GM13977 (cell line): ENCODE measurements at regions not wholly inside any gene's neighbourhood (a gene's known extent, or its start where the extent isn't known, plus 50 kb on each side); places are given as distances from the start of the nearest gene placed in this dataset.

ENCODE experiments used
- DNase-seq: peaks from one replicate; pipeline ENCODE4 v3.0.0; 2012; ENCODE audit warnings: low spot score
- CTCF ChIP-seq: IDR thresholded peaks from 2 replicates; pipeline ENCODE4 v1.5.1; 2012; ENCODE audit warnings: mild to moderate bottlenecking, control low read depth; ENCODE audit not compliant: insufficient read depth; ENCODE audit errors: extremely low read depth, missing control alignments
- in situ Hi-C: fragments of 300-500 bp; cut with MboI; formaldehyde crosslinking; loops from one replicate; pipeline ENCODE4 v1.12.0; 2022; ENCODE audit warnings: low sequenced_read_pairs, low pct_unique_long_range_greater_than_20kb, mixed read lengths, inconsistent platforms; ENCODE audit not compliant: unreplicated experiment

DNA sequence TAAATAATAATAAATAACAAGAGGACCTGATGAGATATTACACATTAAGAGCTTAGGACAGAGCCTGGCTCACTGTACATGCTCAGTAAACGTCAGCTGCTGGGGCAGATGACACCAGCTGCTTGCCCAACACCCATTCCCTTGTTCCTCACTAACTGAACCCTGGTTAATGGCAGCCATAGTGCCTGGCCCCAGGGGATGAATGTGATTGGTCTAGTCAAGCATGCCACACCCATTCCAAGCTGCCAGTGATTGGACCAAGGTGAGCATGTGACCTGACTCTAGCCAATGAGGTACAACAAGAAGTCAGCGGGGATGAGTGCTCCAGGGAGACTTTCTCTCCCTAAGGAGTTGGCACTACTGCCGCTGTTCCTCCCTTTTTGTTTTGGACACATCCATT is 85.1 kb upstream of the PTPN1 start:
- DNase-seq: no peak

DNA sequence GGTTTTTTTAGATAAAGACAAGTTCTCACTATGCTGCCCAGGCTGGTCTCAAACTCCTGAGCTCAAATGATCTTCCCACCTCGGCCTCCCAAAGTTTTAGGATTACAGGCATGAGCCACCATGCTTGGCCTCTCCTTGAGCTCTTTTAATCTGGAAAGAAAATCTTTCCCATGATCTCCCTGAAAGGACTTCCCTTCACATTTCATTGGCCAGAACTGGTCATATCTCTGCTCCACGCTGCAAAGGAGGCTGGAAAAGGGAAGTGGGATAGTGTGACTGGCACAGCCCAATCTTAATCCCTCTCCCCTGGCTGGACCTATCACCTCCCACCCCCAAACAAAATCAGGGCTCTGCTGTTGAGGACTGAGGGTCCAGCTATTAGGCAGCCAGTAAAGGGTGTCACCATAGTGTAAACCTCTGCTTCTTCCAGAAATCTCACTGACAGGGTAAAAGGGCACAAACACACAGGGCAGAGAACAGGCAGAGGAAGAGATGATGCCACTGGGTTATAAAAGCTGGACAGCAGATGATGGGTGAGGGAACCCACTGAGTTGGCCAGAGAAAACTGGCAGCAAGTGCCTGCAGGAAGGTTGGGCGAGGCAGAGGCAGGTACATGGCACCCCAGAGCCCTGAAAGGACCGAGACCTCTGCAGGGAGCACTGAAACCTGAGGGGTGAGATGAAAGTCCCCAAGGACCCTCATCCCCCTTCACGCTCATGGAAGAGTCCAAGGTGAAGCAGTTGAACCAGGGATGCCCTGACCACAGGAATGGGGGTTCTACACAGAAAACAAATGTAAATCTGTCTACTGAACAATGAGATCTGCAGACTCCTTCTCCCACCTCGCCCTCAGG is 83.1 kb upstream of the PTPN1 start:
- no peak for TF ChIP-seq CTCF
- no peak for DNase-seq
- in situ Hi-C loops: no loop called here

More for the DNA sequence above, 85.1 kb upstream of the PTPN1 start:
- TF ChIP-seq CTCF: no peak
- in situ Hi-C loops: no loop called here

GRCh38 chr20:50427719-50428083 is 82.5 kb upstream of the PTPN1 start:
- no peak for DNase-seq
- in situ Hi-C loops: no loop called here
- TF ChIP-seq CTCF: no peak

GRCh38 chr20:50428097-50428828 is 81.9 kb upstream of the PTPN1 start:
- TF ChIP-seq CTCF: no peak
- DNase-seq: no peak
- in situ Hi-C loops: no loop called here

GRCh38 chr20:50429412-50429811 is 80.8 kb upstream of the PTPN1 start:
- no peak for TF ChIP-seq CTCF
- in situ Hi-C loops: no loop called here

DNA sequence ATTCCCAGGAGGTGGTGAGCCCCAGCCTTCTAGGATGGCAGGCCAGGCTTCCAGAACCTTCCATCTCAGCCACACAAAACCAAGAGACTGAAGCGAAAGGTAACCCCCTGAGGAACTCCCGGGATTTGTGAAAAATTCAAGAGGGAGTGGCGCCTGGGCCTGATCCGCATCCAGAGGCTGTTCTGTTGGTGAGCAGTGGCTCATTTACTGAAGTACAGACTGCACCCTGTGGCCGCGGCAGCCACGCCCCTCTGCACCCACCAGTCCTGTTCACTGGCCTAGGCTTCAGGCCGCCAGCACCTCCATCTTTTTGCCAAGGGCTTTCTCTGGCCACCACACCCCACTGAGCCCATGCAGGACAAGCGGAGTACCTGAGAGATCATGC is 79.1 kb upstream of the PTPN1 start:
- in situ Hi-C loops: no loop called here

More at GRCh38 chr20:50429412-50429811, 80.8 kb upstream of the PTPN1 start:
- DNase-seq: no peak

More for the DNA sequence above, 79.1 kb upstream of the PTPN1 start:
- no peak for DNase-seq
- TF ChIP-seq CTCF: no peak
